ENCODE measurements at regions not wholly inside any gene's neighbourhood (a gene's known extent, or its start where the extent isn't known, plus 50 kb on each side); places are given as distances from the start of the nearest gene placed in this dataset.
"Not testable (repeated sequence)": the region's sequence is repeated elsewhere in the genome, so short reads cannot be mapped to it uniquely, and the experiment has no call there.

DNA sequence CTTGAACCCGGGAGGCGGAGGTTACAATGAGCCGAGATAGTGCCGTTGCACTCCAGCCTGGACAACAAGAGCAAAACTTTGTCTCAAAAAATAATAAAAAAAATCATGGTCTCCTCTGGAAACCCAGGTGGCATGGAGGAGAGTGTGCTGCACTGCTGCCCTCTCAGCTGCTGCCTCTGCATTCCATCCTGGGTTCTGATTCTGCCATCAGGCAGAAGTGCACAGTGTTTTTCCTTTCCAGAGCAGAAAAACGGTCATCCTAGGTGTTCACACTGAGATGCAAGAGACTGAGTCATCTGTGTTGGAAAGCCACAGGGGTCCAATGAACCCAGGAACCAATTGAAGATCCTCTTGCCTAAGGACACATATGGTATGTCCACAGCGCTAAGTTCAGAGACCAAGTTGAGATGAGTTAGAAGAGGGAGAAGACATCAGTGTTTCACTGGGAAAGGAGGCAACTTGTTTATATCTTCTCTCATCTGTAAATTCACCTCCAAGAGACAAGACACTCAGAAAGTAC lies 88.8 kb upstream of the DMRT1 start:
- no peak overlapping the region for H3K4me3 ChIP-seq
- TF ChIP-seq, protein P1, sequence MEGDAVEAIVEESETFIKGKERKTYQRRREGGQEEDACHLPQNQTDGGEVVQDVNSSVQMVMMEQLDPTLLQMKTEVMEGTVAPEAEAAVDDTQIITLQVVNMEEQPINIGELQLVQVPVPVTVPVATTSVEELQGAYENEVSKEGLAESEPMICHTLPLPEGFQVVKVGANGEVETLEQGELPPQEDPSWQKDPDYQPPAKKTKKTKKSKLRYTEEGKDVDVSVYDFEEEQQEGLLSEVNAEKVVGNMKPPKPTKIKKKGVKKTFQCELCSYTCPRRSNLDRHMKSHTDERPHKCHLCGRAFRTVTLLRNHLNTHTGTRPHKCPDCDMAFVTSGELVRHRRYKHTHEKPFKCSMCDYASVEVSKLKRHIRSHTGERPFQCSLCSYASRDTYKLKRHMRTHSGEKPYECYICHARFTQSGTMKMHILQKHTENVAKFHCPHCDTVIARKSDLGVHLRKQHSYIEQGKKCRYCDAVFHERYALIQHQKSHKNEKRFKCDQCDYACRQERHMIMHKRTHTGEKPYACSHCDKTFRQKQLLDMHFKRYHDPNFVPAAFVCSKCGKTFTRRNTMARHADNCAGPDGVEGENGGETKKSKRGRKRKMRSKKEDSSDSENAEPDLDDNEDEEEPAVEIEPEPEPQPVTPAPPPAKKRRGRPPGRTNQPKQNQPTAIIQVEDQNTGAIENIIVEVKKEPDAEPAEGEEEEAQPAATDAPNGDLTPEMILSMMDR (IDR thresholded peaks at IDR 0.05), result no peak
- no peak for TF ChIP-seq POLR2A (IDR thresholded peaks at IDR 0.05)
- peaks cover 0 to 8% (median 0%) of the 10 kb centered on the region in 4 donors for H3K4me1 ChIP-seq
- no peaks in the 10 kb centered on the region for H3K36me3 ChIP-seq
- H3K27ac ChIP-seq, result peak overlapping the region in 1 of 4 donors; percentile 23
- no peaks in the 10 kb centered on the region for H3K9me3 ChIP-seq
- no peak for DNase-seq
- H3K27me3 ChIP-seq, result no peaks in the 10 kb centered on the region

DNA sequence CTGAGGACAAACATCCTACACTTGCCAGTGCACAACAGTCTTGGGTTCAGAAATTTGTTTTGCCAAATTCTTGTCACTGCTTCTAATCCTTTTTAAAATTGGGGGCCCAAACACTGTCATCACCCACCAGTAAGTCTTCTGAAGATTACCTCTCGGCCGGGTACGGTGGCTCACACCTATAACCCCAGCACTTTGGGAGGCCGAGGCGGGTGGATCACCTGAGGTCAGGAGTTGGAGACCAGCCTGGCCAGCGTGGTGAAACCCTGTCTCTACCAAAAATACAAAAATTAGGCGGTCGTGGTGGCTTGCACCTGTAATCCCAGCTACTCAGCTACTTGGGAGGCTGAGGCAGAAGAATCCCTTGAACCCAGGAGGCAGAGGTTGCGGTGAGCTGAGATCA lies 87.8 kb upstream of the DMRT1 start:
- not testable (repeated sequence) for H3K36me3 ChIP-seq, H3K4me3 ChIP-seq, H3K27ac ChIP-seq, DNase-seq, H3K9me3 ChIP-seq, H3K27me3 ChIP-seq, H3K4me1 ChIP-seq

DNA sequence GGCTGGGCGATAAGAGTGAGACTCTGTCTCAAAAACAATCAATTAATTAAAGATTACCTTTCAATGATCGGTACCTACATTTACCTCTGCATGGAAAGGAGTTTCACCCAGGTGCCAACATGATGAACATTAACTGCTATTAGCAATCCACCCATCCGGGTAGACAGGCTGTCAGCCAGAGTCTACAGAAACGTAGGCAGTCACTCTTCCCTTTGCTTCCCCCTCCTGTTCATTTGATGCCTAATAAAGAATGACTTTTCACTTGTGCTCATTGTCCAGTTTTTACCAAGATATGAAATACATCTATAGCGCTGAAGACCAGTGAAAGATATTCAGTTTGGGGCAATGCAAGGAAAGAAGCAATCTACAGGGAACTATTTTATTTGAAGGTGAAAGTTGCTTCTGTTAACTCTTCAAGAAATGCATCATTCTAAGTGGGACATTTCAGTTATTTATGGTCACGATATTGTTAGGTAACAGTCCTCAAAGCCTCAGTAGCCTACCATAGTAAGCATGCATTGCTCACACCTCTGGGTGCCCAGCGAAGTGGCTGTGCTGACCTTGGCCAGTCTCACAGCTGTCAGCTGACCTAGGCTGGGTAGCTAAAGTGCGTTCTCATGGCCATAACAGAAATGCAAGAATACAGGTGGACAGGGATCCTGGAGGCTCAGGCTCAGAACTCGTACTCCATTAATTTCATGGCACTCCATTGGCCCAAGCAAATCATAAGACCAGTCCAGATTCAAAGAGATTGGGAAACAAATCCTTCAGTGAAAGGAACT lies 87.2 kb upstream of the DMRT1 start:
- Histone ChIP-seq H3K27me3 (no peaks in the 10 kb centered on the region), H3K9me3 (no peaks in the 10 kb centered on the region), H3K27ac (no peak overlapping the region), H3K4me3 (no peak overlapping the region), H3K4me1 (peaks cover 0 to 8% (median 0%) of the 10 kb centered on the region in 4 donors), H3K36me3 (no peaks in the 10 kb centered on the region)
- TF ChIP-seq POLR2A (IDR thresholded peaks at IDR 0.05), result no peak
- TF ChIP-seq, protein P1 (IDR thresholded peaks at IDR 0.05), result no peak
- no peak for DNase-seq

DNA sequence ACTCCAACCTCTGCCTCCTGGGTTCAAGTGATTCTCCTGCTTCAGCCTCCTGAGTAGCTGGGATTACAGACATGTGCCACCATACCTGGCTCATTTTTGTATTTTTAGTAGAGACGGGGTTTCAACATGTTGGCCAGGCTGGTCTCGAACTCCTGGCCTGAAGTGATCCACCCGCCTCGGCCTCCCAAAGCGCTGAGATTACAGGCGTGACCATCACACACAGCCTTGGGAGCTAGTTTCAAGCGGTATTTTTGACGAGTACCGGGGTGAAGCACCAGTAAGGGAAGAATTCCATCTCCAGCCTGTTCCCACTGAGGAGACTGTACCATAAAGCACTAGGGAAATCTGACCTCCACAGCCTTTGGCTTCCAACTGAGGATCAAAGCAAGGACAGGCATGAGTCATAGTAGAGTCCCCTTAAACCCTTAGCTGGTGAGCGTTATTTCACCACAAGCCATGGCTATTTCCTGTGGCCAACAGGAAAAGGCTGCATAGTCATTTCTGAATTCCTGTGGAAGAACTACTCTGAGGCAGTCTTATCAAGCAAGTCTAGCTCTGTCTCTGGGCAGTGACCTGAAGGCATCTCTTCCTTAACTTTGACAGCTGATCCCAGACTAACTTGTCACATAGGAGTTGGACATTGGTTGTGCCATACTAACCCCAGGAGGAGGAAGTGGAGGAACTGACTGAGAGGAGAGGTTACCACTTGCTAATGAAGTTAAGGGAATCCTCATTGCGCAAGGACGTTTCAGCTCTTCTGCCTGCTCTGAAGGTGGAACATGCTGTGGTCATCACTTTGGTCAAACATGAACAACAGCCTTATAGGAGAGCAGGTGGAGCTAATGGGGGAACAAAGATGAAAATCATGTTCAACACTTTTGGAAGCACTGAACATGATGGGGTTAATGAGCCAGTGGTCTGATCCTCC lies 85.8 kb upstream of the DMRT1 start:
- Histone ChIP-seq H3K4me3 (no peak overlapping the region), H3K27me3 (no peaks in the 10 kb centered on the region), H3K4me1 (peaks cover 0 to 1% (median 0%) of the 10 kb centered on the region in 4 donors), H3K36me3 (no peaks in the 10 kb centered on the region), H3K9me3 (no peaks in the 10 kb centered on the region), H3K27ac (peak overlapping the region in 1 of 4 donors; percentile 32)
- DNase-seq, result no peak
- TF ChIP-seq, protein P1 (IDR thresholded peaks at IDR 0.05), result no peak
- TF ChIP-seq POLR2A (IDR thresholded peaks at IDR 0.05), result no peak

DNA sequence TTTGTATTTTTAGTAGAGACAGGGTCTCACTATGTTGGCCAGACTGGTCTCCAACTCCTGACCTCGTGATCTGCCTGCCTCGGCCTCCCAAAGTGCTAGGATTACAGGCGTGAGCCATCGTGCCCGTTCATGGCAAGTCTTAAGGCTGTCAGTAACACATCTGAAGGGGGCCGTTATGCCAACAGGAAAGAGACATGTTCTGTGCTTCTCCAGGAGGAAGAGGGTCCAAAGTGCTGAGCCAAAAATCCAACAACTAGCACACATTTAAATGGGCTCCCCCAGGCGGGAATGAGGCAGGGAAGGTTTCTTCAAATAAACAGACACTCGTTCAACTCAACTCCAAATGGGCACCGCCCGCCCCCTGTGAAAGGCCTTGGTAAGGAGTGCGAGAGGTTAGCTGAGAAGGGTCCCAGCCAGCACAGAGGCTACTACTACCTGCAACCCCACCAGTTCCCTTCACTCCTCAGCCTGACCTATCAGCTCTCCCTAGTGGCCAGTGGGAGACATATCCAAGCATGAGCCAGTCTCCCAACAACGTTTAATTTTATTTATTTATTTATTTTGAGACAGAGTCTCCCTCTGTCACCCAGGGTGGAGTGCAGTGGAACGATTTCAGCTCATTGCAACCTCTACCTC lies 84.1 kb upstream of the DMRT1 start:
- Histone ChIP-seq H3K27me3 (no peaks in the 10 kb centered on the region), H3K4me1 (no peaks in the 10 kb centered on the region), H3K9me3 (no peaks in the 10 kb centered on the region), H3K36me3 (no peaks in the 10 kb centered on the region), H3K27ac (no peak overlapping the region), H3K4me3 (no peak overlapping the region)
- no peak for TF ChIP-seq POLR2A (IDR thresholded peaks at IDR 0.05)
- TF ChIP-seq, protein P1 (IDR thresholded peaks at IDR 0.05), result peak in 5 of 6 experiments; percentile 39 to 60 (median 48)
- DNase-seq, result no peak
